Omental fat pad (tissue), 3 donors: ENCODE measurements at regions not wholly inside any gene's neighbourhood (a gene's known extent, or its start where the extent isn't known, plus 50 kb on each side); places are given as distances from the start of the nearest gene placed in this dataset.

Experiments
- ATAC-seq: fragments of 150-250 bp; one replicate; pipeline ENCODE4 v1.9.1; 2016; ENCODE audit warnings: mild to moderate bottlenecking, moderate library complexity; ENCODE audit not compliant: low FRiP score
- DNase-seq: peaks from one replicate; pipeline ENCODE4 v3.0.0-alpha.2; 2019; ENCODE audit warnings: low spot score
- TF ChIP-seq, protein P1 (sequence below), 3 donors: fragments of 450-650 bp; IDR thresholded peaks; one replicate each; pipeline ENCODE4 v1.5.1; 2016 to 2017; ENCODE audit warnings: antibody characterized with exemption in 3 of 3, mild to moderate bottlenecking in 3 of 3, moderate library complexity in 2 of 3

- TF ChIP-seq, protein P1, sequence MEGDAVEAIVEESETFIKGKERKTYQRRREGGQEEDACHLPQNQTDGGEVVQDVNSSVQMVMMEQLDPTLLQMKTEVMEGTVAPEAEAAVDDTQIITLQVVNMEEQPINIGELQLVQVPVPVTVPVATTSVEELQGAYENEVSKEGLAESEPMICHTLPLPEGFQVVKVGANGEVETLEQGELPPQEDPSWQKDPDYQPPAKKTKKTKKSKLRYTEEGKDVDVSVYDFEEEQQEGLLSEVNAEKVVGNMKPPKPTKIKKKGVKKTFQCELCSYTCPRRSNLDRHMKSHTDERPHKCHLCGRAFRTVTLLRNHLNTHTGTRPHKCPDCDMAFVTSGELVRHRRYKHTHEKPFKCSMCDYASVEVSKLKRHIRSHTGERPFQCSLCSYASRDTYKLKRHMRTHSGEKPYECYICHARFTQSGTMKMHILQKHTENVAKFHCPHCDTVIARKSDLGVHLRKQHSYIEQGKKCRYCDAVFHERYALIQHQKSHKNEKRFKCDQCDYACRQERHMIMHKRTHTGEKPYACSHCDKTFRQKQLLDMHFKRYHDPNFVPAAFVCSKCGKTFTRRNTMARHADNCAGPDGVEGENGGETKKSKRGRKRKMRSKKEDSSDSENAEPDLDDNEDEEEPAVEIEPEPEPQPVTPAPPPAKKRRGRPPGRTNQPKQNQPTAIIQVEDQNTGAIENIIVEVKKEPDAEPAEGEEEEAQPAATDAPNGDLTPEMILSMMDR (IDR thresholded peaks at IDR 0.05), result no peak
- DNase-seq (no peak), ATAC-seq (no peak)
These were observed 545.8 kb upstream of the ADAMTS9 start for GRCh38 chr3:65233561-65233960.

GRCh38 chr3:65231544-65231943, 543.7 kb upstream of the ADAMTS9 start:
- TF ChIP-seq, protein P1 (IDR thresholded peaks at IDR 0.05), result no peak
- DNase-seq (no peak), ATAC-seq (no peak)

GRCh38 chr3:65230261-65231139, 542.7 kb upstream of the ADAMTS9 start:
- ATAC-seq (no peak), DNase-seq (no peak)
- TF ChIP-seq, protein P1 (IDR thresholded peaks at IDR 0.05), result no peak

DNA sequence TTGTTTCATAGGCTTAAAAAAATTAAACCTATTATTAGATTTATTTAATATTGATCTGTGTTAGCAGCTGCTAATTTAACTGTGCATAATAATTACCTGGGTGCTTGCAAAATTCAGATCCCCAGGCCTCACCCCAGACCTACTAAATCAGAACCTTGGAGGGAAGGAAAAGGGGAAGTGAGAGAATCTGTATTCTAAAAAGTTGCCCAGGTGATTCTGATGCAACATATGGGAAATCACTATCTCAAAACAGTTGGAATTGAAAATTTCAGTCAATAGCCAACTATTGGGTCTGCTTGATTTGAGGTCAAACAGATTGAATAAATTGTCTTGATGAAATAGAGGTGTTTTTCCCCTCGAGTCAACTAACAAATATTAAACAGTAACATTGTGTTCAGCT, 538.5 kb upstream of the ADAMTS9 start:
- DNase-seq (no peak), ATAC-seq (no peak)
- TF ChIP-seq, protein P1 (IDR thresholded peaks at IDR 0.05), result no peak

DNA sequence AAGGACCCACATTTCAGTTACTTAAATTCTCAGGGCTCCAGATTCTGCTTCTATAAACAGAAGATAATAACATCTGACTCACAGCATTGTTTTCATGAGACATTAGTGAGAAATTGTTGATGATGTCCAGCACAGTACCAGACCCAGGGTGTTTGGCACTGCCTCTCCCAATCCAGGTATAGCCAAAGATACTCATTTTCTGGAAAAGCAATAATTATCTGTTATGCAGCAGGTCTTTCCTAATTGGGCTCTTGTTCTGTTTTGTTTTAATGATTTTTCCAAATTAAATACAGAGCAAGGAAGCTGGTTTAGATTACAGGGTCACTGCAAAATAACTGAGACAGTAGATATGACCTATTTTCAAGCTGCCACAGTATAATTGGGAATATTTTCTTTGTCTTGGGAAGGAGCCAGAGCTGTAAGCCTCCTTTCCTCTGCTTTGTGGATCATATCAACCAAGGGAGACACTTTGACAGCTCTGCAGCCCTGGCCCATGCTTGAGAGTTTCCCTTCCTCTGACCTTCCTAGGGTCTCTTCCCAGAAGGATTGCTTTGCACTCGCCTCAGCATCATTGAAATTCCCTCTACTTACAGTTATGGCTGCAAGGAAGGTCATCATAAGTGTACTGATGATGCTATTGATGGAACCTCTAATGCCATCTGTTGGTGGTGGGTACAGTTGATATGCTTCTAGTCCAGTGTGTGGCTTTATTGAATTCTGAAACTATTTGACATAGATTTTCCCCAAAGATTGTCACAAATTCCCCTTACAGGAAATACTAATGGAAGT, 522.4 kb upstream of the ADAMTS9 start:
- DNase-seq (no peak), ATAC-seq (no peak)
- TF ChIP-seq, protein P1 (IDR thresholded peaks at IDR 0.05), result no peak

DNA sequence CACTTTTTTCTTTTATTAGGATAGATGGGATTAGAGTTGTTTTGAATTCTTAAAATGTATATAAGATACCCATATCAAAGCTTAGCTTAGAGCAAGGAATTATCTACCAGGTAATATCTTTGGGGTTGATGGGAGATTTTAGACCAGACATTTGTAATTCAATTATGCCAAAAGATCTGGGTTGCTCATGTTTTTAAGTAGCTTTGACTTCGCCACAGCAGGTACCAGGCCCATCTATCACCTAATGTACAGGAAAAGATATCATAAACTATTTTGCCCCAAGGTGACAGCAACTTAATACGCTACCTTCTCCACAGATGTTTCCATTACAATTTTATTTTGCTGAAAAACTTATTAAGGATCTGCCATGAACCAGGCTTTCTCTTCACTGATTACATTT, 514.6 kb upstream of the ADAMTS9 start:
- ATAC-seq (no peak), DNase-seq (no peak)
- TF ChIP-seq, protein P1 (IDR thresholded peaks at IDR 0.05), result no peak
